ENCODE measurements at regions not wholly inside any gene's neighbourhood (a gene's known extent, or its start where the extent isn't known, plus 50 kb on each side); places are given as distances from the start of the nearest gene placed in this dataset.
"Not testable (repeated sequence)": the region's sequence is repeated elsewhere in the genome, so short reads cannot be mapped to it uniquely, and the experiment has no call there.

DNA sequence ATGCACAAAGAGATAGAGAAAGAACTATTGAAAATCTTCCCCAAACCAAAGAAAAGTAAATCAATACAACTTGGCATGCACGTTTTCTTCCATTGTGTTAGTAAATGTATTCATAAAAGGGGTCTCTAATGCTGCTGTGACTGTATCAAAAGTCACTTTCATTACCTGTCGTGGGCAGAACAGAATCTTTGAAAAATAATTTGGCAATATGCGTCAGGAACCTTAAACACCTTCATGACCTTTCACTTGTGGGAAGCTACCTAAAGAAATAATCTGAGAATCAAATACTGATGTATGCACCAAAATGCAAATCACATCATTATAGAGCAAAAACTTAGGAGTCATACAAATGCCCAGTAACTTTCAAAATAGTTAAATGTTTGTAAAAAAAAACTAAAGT is 105.3 kb downstream of the ARL4C start:
- Histone ChIP-seq H3K9me3 (replicated peaks in 1 of 3) (no peaks in the 10 kb centered on the region), H3K27me3 (no peaks in the 10 kb centered on the region), H3K4me1 (replicated peaks in 1 of 2) (no peaks in the 10 kb centered on the region), H3K4me3 (no peak overlapping the region), H3K36me3 (replicated peaks in 1 of 2) (no peaks in the 10 kb centered on the region), H3K27ac (no peak overlapping the region)
- 68 to 75% (median 72%) methylated on average over 3 of the region's 3 CpGs for WGBS, 4 donors
- DNase-seq, result no peak
- intact Hi-C loops (cut with DNase I), result no loop called here
- TF ChIP-seq, protein P1, sequence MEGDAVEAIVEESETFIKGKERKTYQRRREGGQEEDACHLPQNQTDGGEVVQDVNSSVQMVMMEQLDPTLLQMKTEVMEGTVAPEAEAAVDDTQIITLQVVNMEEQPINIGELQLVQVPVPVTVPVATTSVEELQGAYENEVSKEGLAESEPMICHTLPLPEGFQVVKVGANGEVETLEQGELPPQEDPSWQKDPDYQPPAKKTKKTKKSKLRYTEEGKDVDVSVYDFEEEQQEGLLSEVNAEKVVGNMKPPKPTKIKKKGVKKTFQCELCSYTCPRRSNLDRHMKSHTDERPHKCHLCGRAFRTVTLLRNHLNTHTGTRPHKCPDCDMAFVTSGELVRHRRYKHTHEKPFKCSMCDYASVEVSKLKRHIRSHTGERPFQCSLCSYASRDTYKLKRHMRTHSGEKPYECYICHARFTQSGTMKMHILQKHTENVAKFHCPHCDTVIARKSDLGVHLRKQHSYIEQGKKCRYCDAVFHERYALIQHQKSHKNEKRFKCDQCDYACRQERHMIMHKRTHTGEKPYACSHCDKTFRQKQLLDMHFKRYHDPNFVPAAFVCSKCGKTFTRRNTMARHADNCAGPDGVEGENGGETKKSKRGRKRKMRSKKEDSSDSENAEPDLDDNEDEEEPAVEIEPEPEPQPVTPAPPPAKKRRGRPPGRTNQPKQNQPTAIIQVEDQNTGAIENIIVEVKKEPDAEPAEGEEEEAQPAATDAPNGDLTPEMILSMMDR (IDR thresholded peaks at IDR 0.05), result no peak
- no peak for TF ChIP-seq POLR2A (IDR thresholded peaks at IDR 0.05)

DNA sequence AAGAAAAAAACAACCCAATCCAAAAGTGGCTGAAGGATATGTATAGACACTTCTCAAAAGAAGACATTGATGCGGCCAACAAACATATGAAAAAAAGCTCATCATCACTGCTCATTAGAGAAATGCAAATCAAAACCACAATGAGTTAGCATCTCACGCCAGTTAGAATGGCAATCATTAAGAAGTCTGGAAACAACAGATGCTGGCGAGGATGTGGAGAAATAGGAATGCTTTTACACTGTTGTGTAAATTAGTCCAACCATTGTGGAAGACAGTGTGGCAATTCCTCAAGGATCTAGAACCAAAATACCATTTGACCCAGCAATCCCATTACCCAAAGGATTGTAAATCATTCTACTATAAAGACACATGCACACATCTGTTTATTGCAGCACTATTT is 107.2 kb downstream of the ARL4C start:
- H3K4me1 ChIP-seq (replicated peaks in 1 of 2); H3K27ac ChIP-seq; DNase-seq; intact Hi-C loops (cut with DNase I); H3K9me3 ChIP-seq (replicated peaks in 1 of 3); H3K36me3 ChIP-seq (replicated peaks in 1 of 2); H3K27me3 ChIP-seq; H3K4me3 ChIP-seq: not testable (repeated sequence)
- WGBS, 4 donors, result 80 to 90% (median 86%) methylated on average over 3 of the region's 3 CpGs

DNA sequence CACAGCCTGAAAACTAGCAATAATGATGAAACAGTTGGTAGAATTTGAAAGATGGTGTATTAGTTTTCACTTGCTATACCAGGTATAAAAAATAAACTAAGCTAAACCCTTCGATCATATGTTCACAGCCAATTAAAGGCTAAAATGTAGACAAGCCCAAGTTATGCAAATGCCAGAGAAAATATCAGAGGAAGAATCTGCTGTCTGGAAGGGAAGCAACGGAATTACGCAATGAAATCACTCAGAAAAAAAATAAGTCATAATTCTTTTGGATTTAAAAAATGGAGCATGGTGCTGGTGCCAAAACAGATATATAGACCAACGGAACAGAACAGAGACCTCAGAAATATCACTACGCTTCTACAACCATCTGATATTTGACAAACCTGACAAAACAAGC is 108.3 kb downstream of the ARL4C start:
- H3K9me3 ChIP-seq (replicated peaks in 1 of 3), result no peaks in the 10 kb centered on the region
- intact Hi-C loops (cut with DNase I), result no loop called here
- no peak for DNase-seq
- no peak overlapping the region for H3K4me3 ChIP-seq
- H3K27me3 ChIP-seq, result no peaks in the 10 kb centered on the region
- H3K4me1 ChIP-seq (replicated peaks in 1 of 2), result no peaks in the 10 kb centered on the region
- WGBS, 4 donors, result 72 to 76% (median 74%) methylated on average over 5 of the region's 5 CpGs
- no peak for TF ChIP-seq POLR2A (IDR thresholded peaks at IDR 0.05)
- TF ChIP-seq, protein P1 (IDR thresholded peaks at IDR 0.05), result no peak
- H3K36me3 ChIP-seq (replicated peaks in 1 of 2), result no peaks in the 10 kb centered on the region
- H3K27ac ChIP-seq, result no peak overlapping the region

DNA sequence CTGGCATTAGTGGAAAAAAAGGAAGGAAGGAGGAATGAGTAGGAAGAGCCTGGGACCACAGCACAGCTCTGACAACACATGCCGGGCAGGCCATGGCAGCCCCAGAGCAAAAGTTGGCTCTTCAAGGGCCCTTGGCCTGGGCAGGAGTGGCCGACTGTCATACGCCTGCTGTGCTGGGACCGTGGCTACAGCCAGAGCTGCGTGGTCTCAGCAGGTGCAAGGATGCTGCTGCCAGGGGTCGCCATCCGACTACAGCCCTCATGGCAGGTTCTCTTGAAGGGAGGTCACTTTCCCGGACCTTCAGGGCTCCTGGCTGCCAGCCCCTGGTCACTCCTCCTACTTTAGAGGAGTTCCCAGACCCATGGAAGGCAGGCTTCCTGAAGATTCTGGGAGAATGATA is 109.9 kb downstream of the ARL4C start:
- no peak overlapping the region for H3K27ac ChIP-seq
- 78 to 95% (median 85%) methylated on average over 4 to 8 of the region's 8 CpGs for WGBS, 4 donors
- DNase-seq, result no peak
- H3K9me3 ChIP-seq (replicated peaks in 1 of 3), result no peaks in the 10 kb centered on the region
- H3K27me3 ChIP-seq, result no peaks in the 10 kb centered on the region
- TF ChIP-seq POLR2A (IDR thresholded peaks at IDR 0.05), result no peak
- TF ChIP-seq, protein P1 (IDR thresholded peaks at IDR 0.05), result no peak
- H3K36me3 ChIP-seq (replicated peaks in 1 of 2), result no peaks in the 10 kb centered on the region
- H3K4me3 ChIP-seq, result no peak overlapping the region
- intact Hi-C loops (cut with DNase I), result no loop called here
- H3K4me1 ChIP-seq (replicated peaks in 1 of 2), result no peaks in the 10 kb centered on the region

DNA sequence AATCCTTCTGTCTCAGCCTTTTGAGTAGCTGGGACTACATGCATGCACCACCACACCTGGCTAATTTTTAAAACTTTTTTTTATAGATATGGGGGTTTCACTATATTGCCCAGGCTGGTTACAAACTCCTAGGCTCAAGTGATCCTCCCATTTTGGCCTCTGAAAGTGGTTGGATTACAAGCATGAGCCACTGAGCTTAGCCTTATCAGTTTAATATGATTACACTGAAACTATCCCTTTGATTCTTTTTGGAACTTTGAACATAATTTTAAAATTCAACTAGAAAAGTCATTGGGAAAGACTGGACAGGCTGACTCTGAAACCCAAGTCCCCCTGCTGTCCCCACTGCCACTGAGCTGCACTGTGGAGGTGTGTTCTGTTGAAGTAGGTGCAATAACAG is 114.8 kb downstream of the ARL4C start:
- Histone ChIP-seq H3K4me1 (replicated peaks in 1 of 2) (no peaks in the 10 kb centered on the region), H3K27me3 (no peaks in the 10 kb centered on the region), H3K4me3 (no peak overlapping the region), H3K27ac (no peak overlapping the region), H3K9me3 (replicated peaks in 1 of 3) (no peaks in the 10 kb centered on the region), H3K36me3 (replicated peaks in 1 of 2) (no peaks in the 10 kb centered on the region)
- DNase-seq, result no peak
- TF ChIP-seq, protein P1 (IDR thresholded peaks at IDR 0.05), result no peak
- intact Hi-C loops (cut with DNase I), result no loop called here

DNA sequence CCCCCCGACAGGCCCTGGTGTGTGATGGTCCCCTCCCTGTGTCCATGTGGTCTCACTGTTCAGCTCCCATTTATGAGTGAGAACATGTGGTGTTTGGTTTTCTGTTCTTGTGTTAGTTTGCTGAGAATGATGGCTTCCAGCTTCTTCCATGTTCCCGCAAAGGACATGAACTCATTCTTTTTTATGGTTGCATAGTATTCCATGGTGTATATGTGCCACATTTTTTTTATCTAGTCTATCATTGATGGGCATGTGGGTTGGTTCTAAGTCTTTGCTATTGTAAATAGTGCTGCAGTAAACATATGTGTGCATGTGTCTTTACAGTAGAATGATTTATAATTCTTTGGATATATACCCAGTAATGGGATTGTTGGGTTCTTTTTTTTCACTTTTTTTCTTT is 117.9 kb downstream of the ARL4C start:
- 84 to 97% (median 92%) methylated on average over 2 of the region's 2 CpGs for whole genome bisulfite sequencing, 4 donors
- H3K36me3 ChIP-seq (replicated peaks in 1 of 2); H3K4me1 ChIP-seq (replicated peaks in 1 of 2); DNase-seq; intact Hi-C loops (cut with DNase I); H3K4me3 ChIP-seq; H3K27ac ChIP-seq; H3K27me3 ChIP-seq; H3K9me3 ChIP-seq (replicated peaks in 1 of 3): not testable (repeated sequence)
